Loucy (cell line): ENCODE measurements at regions not wholly inside any gene's neighbourhood (a gene's known extent, or its start where the extent isn't known, plus 50 kb on each side); places are given as distances from the start of the nearest gene placed in this dataset.

Source experiments
- H2AFZ ChIP-seq: fragments of 200-600 bp; sonication (generic); 2 replicates; pipeline ENCODE4 v1.6.0; 2016; ENCODE audit warnings: antibody characterized with exemption, mild to moderate bottlenecking, low read length, moderate library complexity
- H3F3A ChIP-seq: fragments of 200-600 bp; 2 replicates; pipeline ENCODE4 v1.6.0; 2016; ENCODE audit warnings: antibody characterized with exemption, low read depth, mild to moderate bottlenecking
- H3K27me3 ChIP-seq: fragments of 200-600 bp; sonication (generic); 2 replicates; pipeline ENCODE4 v1.6.1; 2014; ENCODE audit warnings: low read length, mild to moderate bottlenecking; ENCODE audit not compliant: insufficient read depth, poor library complexity, severe bottlenecking
- H3K36me3 ChIP-seq: fragments of 200-600 bp; sonication (generic); 2 replicates; pipeline ENCODE4 v1.6.1; 2016; ENCODE audit warnings: low read length; ENCODE audit not compliant: insufficient read depth
- H3K4me1 ChIP-seq: fragments of 200-600 bp; sonication (generic); 2 replicates; pipeline ENCODE4 v1.5.1; 2014; ENCODE audit warnings: low read length, mild to moderate bottlenecking; ENCODE audit not compliant: insufficient read depth, poor library complexity, severe bottlenecking
- H3K4me2 ChIP-seq: fragments of 200-600 bp; sonication (generic); 2 replicates; pipeline ENCODE4 v1.6.0; 2014; ENCODE audit warnings: antibody characterized with exemption, low read length, low read depth, mild to moderate bottlenecking; ENCODE audit not compliant: poor library complexity, severe bottlenecking
- H3K4me3 ChIP-seq: fragments of 200-600 bp; sonication (generic); 2 replicates; pipeline ENCODE4 v1.5.1; 2014; ENCODE audit warnings: low read length, mild to moderate bottlenecking, mixed read lengths; ENCODE audit not compliant: poor library complexity, severe bottlenecking
- H3K79me2 ChIP-seq: fragments of 200-600 bp; sonication (generic); 2 replicates; pipeline ENCODE4 v1.6.1; 2014; ENCODE audit warnings: low read length; ENCODE audit not compliant: insufficient read depth
- H3K9ac ChIP-seq: fragments of 200-600 bp; sonication (generic); 2 replicates; pipeline ENCODE4 v1.6.0; 2014; ENCODE audit warnings: mild to moderate bottlenecking, low read depth, low read length, moderate library complexity; ENCODE audit not compliant: poor library complexity, severe bottlenecking
- H3K9me2 ChIP-seq: fragments of 200-600 bp; sonication (generic); replicated peaks from 2 replicates; pipeline ENCODE4 v1.6.1; 2016; ENCODE audit warnings: low read depth, low read length, mixed read lengths
- H3K9me3 ChIP-seq: fragments of 200-600 bp; sonication (generic); 2 replicates; pipeline ENCODE4 v1.6.1; 2014; ENCODE audit warnings: mild to moderate bottlenecking, antibody characterized with exemption, low read length, low read depth; ENCODE audit not compliant: insufficient read depth
- H4K20me1 ChIP-seq: fragments of 200-600 bp; sonication (generic); 2 replicates; pipeline ENCODE4 v1.6.0; 2014; ENCODE audit warnings: antibody characterized with exemption, low read length, mild to moderate bottlenecking; ENCODE audit not compliant: insufficient read depth, poor library complexity, severe bottlenecking
- CTCF ChIP-seq: fragments of 200-600 bp; sonication (generic); conservative IDR thresholded peaks from 2 replicates; pipeline ENCODE4 v1.5.1; 2014; ENCODE audit warnings: mild to moderate bottlenecking, antibody characterized with exemption, low read length
- EZH2phosphoT487 ChIP-seq: fragments of 200-600 bp; IDR thresholded peaks from 2 replicates; pipeline ENCODE4 v1.6.1; 2018; ENCODE audit warnings: antibody characterized with exemption, mild to moderate bottlenecking, moderate library complexity, borderline replicate concordance

- H3F3A ChIP-seq, result no peaks in the 10 kb centered on the region
- no peaks in the 10 kb centered on the region for H3K27me3 ChIP-seq
- no peak overlapping the region for H3K4me2 ChIP-seq
- H3K79me2 ChIP-seq, result no peaks in the 10 kb centered on the region
- H3K36me3 ChIP-seq, result no peaks in the 10 kb centered on the region
- TF ChIP-seq EZH2phosphoT487 (no peak), CTCF (no peak)
- no peak overlapping the region for H2AFZ ChIP-seq
- H3K9me3 ChIP-seq, result no peaks in the 10 kb centered on the region
- no peak overlapping the region for H3K4me3 ChIP-seq
- no peaks in the 10 kb centered on the region for H3K9me2 ChIP-seq
- H3K9ac ChIP-seq, result no peak overlapping the region
- H4K20me1 ChIP-seq, result no peaks in the 10 kb centered on the region
- H3K4me1 ChIP-seq, result no peaks in the 10 kb centered on the region
Observed at GRCh38 chr1:71262970-71263369, 182.1 kb upstream of the ZRANB2 start.

DNA sequence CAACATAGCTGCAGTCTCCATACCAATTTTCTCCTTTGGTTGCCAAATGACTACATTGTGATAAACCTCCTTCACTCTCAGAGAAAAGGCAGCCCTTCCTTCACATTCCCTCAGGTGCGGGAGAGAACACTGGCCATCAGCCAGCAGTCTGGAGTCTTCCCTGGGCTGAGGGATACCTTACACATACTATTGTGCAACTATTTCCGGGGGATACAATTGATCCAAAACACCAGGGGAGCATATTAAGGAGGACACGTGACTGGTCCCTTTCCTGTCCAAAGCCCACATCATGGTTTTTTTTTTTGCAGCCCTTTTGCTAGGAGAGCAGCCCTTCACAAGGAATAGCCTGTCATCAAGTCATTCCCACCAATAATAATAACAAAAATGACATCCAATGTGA, 172.1 kb upstream of the ZRANB2 start:
- Histone ChIP-seq H3K9me3 (no peaks in the 10 kb centered on the region), H2AFZ (no peak overlapping the region), H3K36me3 (no peaks in the 10 kb centered on the region), H3K9ac (no peak overlapping the region), H3F3A (no peaks in the 10 kb centered on the region), H3K4me2 (no peak overlapping the region), H3K4me3 (no peak overlapping the region), H4K20me1 (no peaks in the 10 kb centered on the region), H3K4me1 (no peaks in the 10 kb centered on the region), H3K79me2 (no peaks in the 10 kb centered on the region), H3K27me3 (no peaks in the 10 kb centered on the region), H3K9me2 (no peaks in the 10 kb centered on the region)
- TF ChIP-seq CTCF (no peak), EZH2phosphoT487 (no peak)

GRCh38 chr1:71245246-71245645, 164.4 kb upstream of the ZRANB2 start:
- Histone ChIP-seq H3K4me2 (no peak overlapping the region), H3K9ac (no peak overlapping the region), H3K27me3 (no peaks in the 10 kb centered on the region), H3K36me3 (no peaks in the 10 kb centered on the region), H3K4me3 (no peak overlapping the region), H2AFZ (no peak overlapping the region), H3K4me1 (no peaks in the 10 kb centered on the region), H3K79me2 (no peaks in the 10 kb centered on the region), H3F3A (no peaks in the 10 kb centered on the region), H3K9me2 (no peaks in the 10 kb centered on the region), H4K20me1 (no peaks in the 10 kb centered on the region), H3K9me3 (no peaks in the 10 kb centered on the region)
- no peak for TF ChIP-seq CTCF
- TF ChIP-seq EZH2phosphoT487, result no peak
